ENCODE measurements at regions not wholly inside any gene's neighbourhood (a gene's known extent, or its start where the extent isn't known, plus 50 kb on each side); places are given as distances from the start of the nearest gene placed in this dataset.

DNA sequence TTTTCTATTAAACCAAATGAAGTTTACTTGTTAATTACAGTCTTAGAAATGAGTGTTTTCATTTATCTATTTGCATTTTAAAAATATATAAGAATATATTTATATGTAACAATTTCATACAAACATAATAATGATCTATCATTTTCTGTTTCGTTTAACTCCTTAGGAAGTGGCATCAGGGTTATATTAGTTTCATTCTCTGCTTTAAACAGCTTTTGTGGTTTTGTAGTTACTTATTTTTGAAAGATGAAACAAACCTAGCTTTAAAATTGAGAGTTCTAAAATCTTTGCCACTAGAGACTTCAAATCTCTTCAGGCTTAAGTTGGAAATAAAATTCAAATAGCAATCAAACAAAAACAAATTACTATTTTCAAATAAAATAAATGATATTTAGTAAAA lies 2110.6 kb downstream of the MRPL39 start:
- no peak for DNase-seq

DNA sequence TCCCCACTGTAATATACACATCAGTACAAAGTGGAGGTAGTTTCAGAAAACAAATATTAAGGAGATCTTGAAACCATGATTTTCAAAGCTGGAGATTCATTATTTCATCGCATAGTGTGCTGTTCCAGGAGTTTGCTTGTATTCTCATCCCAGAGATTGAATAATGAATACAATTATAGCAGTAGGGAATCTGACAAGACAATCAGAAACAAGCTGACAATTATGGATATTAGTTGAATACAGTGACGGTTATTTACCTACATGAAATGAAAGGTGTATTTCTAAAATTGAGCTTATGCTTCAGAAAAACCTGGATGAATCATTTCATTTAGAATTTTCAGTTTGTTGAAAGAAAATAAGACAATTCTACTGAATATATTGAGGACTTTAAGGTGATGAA lies 2119.0 kb downstream of the MRPL39 start:
- DNase-seq: no peak

DNA sequence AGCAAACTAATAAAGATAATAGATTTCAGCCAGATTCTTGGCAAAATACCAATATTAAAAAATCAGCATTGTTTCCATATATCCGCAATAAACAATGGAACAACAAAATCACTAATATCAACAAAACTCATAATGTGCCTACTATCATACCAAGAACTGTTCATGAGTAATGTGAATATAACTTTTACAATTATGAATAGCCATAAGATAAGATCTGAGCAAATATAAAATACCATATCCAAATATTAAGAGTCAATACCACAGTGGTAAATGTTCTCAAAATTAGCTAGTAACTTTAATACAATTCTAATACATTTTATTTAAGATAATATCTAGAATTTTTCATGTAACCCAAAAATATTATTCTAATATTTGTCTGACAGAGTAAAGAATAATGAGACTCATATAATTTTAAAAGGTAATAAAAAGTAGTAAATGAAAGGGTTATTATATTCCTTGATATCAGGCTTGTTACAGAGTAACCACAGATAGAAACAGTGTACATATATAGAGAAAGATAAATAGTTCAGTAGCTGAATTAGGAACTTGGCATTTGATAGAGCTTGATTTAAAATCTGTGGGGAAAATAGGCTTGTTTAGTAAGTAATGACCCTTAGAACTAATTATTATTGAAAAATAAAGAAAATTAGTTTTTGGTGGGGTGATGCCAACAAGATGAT lies 2126.6 kb downstream of the MRPL39 start:
- DNase-seq: no peak

DNA sequence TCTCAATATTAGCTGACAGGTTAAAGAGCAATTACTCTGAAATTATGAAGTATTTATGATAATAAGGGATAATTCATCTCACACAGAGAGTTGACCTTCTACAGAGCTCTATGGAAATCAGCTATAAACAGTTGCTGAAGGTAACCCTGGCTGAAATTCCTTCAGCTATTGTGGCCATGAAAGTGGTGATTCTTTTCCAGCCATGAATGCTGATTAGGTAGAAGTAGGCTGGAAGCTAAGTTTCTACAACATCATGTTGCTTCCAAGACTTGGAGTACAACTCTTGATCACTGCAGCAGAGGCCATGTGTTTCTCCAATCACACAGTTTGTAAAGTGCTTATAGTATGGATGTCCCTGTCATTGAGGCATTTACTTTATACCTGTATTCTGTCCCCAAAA lies 2128.9 kb downstream of the MRPL39 start:
- no peak for DNase-seq

DNA sequence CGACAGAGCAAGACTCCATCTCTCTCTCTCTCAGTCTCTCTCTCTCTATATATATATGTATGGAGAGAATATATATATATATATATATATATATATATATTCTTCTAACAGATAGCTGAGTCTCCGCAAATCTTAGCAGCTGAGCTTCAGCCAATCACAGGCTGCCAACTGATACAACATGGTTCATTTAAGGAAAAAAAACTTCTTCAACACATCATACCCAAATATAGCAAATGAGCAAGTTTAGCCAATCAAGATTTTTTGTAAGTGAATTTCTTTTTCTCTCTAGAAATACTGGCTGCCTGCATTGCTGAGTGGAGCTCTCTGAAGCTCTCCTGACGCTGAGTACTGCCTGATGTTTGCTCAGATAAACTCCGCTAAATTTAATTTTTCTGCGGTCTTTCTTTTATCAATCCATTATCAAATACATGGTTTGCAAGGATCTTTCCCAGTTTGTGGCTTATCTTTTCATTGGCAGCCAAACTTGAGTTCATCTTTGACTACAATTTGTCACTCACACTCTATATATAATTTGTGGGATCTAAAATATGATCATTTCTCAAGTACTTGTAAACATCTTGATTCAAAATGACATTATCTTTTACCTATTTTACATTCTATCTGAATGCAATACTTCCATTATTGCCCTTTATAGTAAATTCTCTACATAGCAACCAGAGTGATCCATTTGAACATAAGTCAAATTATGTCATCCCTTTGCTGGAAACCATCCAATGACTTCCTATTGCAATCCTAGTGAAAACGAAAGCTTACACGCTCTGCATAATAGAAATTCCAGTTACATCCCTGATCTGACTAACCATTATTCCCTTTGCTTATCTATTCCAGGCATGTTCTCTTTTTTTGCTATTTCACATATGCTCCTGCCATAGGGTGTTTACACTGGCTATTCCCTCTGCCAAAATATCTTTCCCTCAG lies 2131.7 kb downstream of the MRPL39 start:
- DNase-seq: no peak

DNA sequence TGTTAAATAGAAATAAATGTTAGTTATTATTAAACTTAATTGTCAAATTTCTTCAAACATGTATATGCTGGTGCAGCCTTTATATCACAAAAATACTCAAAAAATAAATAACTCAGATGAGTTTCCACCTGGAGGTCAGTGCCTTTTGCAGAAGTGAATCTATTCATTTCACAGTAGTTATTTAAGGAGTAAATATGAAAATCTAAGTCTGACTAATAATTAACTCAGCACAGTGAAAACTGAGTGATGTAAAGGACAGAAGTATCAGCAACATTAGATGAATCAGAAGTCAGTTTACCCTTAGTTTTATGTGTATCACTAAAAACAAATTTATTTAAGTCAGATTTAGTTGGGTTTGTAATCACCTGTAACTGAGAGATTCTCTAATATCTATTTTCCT lies 2135.4 kb downstream of the MRPL39 start:
- DNase-seq: no peak

DNA sequence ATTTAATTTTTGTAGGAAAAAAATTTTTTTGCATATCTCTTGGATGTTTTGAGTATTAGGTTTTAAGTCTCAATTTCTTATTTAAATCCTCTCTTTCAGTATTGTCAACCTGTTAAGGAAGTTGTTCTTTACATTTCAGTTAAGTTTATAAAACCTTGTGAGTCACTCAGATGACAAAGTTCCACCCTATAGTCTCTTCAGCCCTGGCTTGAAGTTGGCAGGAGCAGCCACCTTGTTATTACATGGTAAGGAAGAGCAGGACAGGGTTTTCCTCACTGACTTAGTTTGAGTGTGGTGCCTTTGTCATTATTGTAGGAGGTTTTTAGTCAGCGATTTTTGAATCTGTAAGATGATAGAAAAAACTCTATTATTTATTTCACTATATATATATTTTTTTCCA lies 2143.9 kb downstream of the MRPL39 start:
- DNase-seq: no peak

DNA sequence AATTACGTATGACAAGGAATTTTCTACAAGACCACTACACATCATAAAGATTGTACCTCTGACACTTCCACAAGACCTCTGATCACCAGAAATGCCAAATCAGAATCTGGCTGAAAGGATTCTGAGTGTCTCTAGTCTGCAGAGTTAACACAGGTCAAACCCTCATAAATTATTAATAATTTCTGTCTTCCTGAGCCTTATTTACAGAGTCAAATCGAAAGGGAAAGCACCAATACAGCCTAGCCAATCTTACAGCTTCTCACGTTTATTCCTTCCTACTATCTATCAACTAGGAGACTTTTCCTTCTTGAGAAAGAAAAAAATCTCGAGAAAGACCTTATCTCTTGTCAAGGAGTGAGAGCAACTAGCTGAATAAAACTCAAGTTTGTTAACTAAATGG lies 2151.6 kb downstream of the MRPL39 start:
- no peak for DNase-seq

DNA sequence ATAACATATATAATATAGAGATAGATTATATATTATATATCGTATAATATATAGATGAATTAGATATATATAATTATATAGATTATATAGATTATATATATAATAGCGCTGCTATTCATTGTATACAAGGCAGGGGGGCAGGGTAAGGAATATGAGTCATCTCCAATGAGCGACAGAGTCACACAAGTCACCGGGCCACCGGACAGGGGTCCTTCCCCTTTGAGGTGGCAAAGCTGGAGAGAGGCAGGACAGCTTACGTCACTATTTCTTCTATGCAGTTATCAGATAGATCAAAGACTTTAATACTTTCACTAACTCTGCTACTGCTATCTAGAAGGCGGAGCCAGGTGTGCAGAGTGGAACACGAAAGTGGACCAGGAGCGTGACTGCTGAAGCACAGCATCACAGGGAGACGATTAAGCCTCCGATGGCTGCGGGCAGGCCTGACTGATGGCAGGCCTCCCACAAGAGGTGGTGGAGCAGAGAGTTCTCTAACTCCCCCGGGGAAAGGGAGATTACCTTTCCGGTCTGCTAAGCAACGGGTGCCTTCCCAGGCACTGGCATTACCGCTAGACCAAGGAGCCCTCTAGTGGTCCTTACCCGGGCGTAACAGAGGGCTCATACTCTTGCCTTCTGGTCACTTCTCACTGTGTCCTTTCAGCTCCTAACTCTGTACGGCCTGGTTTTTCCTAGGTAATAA lies 2154.7 kb downstream of the MRPL39 start:
- DNase-seq: no peak

DNA sequence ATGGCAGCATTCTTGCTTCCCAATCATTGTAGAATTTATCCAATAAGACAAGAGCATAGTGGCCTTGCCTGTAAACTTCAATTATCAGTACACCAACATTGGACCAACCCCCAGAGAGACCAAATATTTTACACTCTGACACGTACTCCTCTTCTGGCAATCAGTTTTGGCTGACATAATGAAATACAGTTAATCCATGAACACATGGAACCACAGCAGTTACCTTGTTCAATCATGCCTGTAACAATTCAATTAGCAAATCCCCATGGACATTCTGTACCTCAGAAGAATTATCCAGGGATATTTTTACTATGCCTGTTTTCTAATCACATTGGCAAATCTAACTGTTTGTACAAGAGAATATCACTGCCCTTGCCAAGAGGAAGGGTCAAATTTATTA lies 2162.0 kb downstream of the MRPL39 start:
- DNase-seq: no peak

DNA sequence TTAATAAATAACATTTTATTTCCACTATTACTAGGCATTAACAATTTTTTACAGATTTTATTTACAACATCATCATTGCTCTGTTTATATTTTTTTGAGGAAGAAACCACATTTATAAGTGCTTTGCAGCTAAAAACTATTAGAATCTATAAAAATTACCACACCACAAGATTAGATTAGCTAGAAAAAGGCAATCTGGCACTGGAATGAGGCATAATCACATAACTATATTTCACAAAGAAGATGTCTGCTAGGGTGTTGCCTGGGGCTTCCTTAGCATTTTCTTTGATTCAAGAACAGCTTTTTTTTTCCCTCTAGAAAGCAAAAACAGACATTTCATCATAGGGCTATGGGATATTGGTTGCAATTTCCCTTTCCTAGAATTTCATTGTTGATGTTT lies 2169.2 kb downstream of the MRPL39 start:
- no peak for DNase-seq

DNA sequence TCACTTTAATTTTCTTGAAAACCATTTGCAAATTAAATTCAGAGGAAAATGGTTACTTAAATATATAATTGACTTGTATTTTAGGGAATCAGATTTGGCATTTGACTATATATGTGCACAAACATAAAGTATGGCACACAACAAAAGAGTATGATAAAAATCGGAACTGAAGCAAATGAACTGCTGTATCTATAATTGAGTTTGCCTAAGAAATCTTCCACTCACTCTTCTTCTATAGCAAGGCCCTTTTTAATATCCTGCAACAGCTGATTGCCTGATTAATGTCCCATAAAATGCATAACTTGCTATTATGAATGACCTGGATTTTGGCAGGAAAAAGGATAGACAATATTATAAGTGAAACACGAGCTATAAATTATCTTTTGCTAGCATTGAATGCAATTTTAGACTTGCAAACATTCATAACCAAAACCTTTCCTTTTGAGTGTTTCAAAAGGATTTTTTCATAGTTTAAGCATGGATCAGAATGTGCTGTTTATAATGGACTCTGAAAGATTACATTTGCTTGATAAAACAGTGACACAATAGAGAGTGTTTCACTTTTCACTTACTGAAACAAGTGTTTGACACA lies 2204.3 kb downstream of the MRPL39 start:
- DNase-seq: no peak

DNA sequence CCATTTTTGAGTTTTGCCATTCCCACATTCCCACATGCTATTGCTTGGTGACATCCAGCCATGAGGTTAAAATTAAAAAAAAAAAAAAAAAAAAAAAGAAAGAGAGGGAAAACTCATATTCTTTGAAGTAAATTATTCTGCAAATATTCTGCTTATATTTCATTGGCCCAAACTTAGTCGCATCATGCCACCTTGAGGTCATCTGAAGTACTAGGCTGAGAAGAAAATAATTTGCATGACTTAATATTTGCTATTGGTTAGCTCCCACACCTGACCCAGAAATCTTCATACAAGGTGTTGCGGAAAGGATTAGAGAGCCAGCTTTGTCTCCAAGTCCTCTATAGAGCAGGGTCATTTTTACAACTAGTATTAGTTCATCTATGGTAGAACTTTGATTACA lies 2206.0 kb downstream of the MRPL39 start:
- no peak for DNase-seq

DNA sequence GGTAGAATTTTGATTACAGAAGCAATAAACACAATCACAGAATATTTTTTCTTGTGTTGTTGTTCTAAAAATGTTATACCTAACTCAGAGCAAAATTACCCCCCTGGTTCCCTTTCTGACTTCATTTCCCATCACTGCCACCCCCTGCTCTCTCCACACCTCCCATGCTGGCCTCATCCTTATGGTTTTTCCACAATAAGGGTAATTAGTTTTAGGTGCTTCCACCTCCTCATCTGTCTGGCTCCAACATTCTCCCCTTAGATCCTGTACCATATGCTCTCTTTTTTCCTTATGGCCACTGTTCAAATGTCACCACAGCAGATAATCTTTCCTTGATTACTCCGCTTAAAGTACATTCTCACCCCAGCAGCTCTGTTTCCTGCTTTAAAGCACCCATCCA lies 2208.6 kb downstream of the MRPL39 start:
- no peak for DNase-seq

DNA sequence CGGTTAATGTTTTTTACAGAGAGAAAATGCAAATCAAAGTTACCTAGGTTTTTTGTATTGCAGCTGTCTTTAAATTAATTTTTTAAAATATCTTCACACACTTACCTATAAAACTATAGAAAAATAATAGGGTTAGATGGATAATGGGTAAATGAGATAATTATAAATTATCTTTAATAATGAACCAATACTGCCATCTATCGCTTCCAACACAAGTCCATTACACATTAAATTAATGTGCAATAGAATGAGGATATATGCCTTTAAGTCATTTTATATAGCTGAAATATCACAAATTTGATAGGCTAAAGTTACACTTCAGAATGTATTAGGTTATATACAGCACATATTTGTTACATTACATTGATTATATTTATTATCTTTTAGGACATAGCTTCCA lies 2212.8 kb downstream of the MRPL39 start:
- DNase-seq: no peak

DNA sequence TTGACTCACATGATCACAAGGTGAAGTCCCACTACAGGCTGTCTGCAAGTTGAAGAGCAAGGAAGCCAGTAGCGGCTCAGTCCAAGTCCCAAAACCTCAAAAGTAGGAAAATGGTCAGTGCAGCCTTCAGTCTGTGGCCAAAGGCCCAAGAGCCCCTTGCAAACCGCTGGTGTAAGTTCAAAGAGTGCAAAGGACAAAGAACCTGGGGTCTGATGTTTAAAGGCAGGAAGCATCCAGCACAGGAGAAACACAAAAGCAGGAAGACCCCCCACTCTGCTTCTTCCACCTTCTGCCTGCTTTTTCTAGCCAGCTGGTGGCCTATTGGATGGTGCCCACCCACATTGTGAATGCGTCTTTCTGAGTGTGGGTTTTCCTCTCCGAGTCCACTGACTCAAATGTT lies 2222.6 kb downstream of the MRPL39 start:
- DNase-seq: no peak

DNA sequence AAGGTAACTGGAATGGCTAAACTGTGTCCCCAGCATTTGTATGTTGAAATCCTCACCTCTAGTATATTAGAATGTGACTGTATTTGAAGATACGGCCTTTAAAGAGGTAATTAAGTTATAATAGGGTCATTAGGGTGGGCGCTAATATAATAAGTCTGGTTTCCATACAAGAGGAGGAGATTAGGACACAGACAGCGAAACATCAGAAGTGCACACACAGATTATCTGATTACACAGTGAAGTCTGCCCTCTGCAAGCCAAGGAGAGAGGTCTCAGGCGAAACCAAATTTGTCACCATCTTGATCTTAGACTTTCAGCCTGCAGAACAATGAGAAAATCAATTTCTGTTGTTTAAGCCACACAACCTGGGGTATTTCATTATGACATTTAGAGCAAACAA lies 2233.1 kb downstream of the MRPL39 start:
- DNase-seq: no peak

DNA sequence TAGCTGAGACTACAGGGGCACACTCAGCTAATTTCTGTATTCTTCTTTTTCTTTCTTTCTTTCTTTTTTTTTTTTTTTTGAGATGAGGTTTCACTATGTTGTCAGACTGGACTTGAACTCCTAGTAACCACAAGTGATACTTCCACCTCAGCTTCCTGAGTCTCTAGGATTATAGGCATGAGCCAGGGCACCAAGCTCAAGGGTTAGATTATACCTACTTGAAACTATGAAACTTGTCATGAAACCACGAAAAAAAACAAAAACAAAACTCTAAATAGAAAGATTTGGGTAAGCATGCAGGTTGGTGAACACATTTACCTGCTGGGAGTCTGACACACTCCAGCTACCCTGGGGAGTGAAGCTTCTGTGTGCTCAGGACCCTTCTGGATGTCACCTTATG lies 2250.4 kb downstream of the MRPL39 start:
- DNase-seq: no peak

DNA sequence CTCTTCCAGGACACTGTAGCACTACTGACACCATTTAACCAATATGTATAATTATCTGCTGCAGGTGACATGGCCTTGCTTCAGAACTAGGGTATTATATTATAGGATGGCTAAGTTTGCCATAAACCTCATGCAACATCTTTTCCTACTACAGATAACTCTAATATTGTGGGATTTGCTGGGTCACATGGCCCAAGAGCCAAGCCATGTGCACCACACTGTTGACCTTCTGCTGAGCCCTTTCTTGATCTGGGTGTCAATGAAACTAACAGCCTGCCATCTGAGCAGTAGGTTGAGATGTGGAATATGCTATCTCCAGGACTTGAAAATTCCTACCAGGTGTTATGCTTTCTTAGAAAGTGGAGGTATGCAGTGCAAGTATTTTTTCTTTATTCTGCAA lies 2291.1 kb downstream of the MRPL39 start:
- no peak for DNase-seq

DNA sequence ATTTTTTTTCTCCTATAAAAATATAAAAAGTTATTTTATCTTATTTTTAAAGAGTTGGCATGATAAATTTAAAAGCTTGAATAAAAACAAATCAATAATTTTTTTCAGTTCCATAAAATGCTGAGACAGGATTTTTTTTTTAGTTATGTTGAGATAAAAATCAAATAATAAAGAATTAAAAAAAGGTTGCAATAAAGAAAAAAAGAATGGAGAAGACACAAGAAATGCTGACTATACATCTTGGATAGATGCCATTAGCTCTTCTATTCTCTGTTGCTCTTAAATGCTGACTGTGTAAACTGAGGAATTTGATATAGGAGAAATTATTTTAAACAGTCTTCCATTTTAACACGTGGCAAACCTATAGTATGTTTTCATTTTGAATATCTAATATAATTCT lies 2298.5 kb downstream of the MRPL39 start:
- no peak for DNase-seq

DNA sequence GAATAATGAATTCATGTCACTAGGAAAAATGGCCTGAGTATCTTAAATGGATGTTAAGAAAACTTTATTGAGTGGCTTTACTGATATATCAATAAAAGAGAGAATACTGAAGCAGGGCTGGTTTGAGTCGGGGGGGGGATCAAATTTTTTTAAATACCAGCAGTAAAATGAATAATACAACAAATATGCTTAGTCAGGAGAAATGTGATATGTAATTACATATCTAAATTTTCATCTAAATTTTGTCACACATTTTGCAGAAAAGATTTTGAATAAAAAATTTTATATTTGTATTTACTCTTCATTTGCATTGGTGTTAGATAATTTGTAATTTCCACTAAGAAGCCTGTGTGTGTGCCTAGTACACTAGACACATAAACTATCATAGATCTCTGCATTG lies 2300.2 kb downstream of the MRPL39 start:
- DNase-seq: no peak

DNA sequence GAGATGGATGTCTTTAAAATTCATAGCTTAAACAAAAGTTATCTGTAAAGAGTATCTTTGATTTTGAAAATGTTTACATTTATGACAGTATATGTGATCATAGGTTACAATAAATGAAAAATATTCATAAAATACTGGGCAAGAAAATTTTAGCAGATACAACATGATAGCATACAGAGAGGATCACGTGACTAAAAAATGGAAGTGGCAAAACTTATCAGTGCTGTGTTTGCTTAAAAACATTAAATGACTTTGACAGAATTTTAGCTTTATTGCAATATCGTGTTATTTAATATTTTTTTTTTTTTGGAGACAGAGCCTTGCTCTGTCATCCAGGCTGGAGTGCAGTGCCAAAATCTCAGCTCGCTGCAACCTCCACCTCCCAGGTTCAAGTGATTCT lies 2294.1 kb downstream of the NCAM2 start:
- no peak for DNase-seq

DNA sequence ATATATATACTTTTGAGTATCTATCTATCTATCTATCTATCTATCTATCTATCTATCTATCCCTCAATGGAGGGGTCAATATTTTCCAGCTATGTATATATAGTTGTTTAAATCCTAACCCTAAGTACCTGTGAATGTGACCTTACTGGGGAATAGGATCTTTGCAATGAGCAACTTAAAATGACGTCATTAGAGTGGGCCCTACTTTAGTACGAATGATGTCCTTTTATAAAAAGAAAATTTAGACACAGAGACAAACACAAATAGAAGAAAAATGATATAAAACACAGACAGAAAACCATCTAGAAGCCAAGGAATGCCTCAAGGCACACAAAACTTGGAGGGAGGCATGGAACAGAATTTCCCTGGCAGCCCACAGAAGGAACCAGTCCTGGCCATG lies 2283.7 kb downstream of the NCAM2 start:
- no peak for DNase-seq

DNA sequence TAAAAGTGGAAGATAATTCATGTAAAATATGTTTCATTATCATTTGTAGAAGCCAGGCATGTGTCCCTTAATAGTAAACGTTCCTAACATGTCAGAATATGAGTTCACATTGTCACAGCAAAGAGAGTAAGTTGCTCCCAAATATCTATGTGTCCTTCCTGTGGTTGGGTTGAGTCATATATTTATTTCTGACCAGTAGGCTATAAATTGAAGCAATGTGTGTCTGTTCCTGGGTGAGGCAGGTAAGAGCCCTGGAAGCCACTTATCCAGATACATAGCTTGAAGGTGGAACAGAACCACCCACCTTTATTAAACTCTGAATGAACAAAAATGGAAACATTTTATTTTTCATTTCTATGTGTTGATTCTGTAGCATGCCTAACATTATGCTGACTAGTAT lies 2251.6 kb downstream of the NCAM2 start:
- DNase-seq: no peak

Data from right hindlimb (tissue), 1 donor.